H9 (cell line): ENCODE measurements at regions not wholly inside any gene's neighbourhood (a gene's known extent, or its start where the extent isn't known, plus 50 kb on each side); places are given as distances from the start of the nearest gene placed in this dataset.

Source experiments
- DNase-seq: peaks from one replicate; pipeline ENCODE4 v3.0.0-alpha.2; 2017
- H2AFZ ChIP-seq: one replicate; pipeline ENCODE4 v1.6.1; 2013; ENCODE audit warnings: mild to moderate bottlenecking, low read length, control low read depth, moderate library complexity
- H2AK5ac ChIP-seq: 2 replicates; pipeline ENCODE4 v1.6.1; 2013; ENCODE audit warnings: low read length, control low read depth, mixed read lengths; ENCODE audit not compliant: insufficient read length
- H2BK120ac ChIP-seq: one replicate; pipeline ENCODE4 v1.6.1; 2013; ENCODE audit warnings: low read depth, mild to moderate bottlenecking, low read length, control low read depth, inconsistent platforms; ENCODE audit not compliant: poor library complexity, severe bottlenecking
- H2BK12ac ChIP-seq: 2 replicates; pipeline ENCODE4 v1.6.1; 2013; ENCODE audit warnings: low read length, control low read depth, mixed read lengths, low read depth; ENCODE audit not compliant: insufficient read length
- H2BK15ac ChIP-seq: 2 replicates; pipeline ENCODE4 v1.6.1; 2013; ENCODE audit warnings: low read depth, low read length, control low read depth
- H2BK20ac ChIP-seq: one replicate; pipeline ENCODE4 v1.6.1; 2013; ENCODE audit warnings: low read depth, mild to moderate bottlenecking, low read length, control low read depth, inconsistent platforms; ENCODE audit not compliant: poor library complexity, severe bottlenecking
- H2BK5ac ChIP-seq: 2 replicates; pipeline ENCODE4 v1.6.1; 2013; ENCODE audit warnings: low read length, control low read depth, mixed read lengths; ENCODE audit not compliant: insufficient read length
- H3K14ac ChIP-seq: 2 replicates; pipeline ENCODE4 v1.6.1; 2013; ENCODE audit warnings: low read length, control low read depth; ENCODE audit not compliant: insufficient read depth
- H3K18ac ChIP-seq: 2 replicates; pipeline ENCODE4 v1.6.1; 2013; ENCODE audit warnings: low read depth, mild to moderate bottlenecking, mixed read lengths, low read length, control low read depth; ENCODE audit not compliant: insufficient read length
- H3K23ac ChIP-seq: 2 replicates; pipeline ENCODE4 v1.6.1; 2013; ENCODE audit warnings: low read length, control low read depth, mixed read lengths, low read depth; ENCODE audit not compliant: insufficient read length
- H3K23me2 ChIP-seq: 2 replicates; pipeline ENCODE4 v1.6.1; 2013; ENCODE audit warnings: low read depth, mild to moderate bottlenecking, mixed read lengths, low read length, control low read depth; ENCODE audit not compliant: insufficient read length, poor library complexity, severe bottlenecking
- H3K27ac ChIP-seq: 2 replicates; pipeline ENCODE4 v1.5.1; 2013; ENCODE audit warnings: low read length, control low read depth, mixed read lengths, low read depth; ENCODE audit not compliant: insufficient read length
- H3K27me3 ChIP-seq: 2 replicates; pipeline ENCODE4 v1.6.1; 2013; ENCODE audit warnings: low read length, control low read depth, inconsistent platforms; ENCODE audit not compliant: insufficient read depth
- H3K4ac ChIP-seq: 2 replicates; pipeline ENCODE4 v1.6.1; 2013; ENCODE audit warnings: low read depth, mild to moderate bottlenecking, control low read depth, inconsistent platforms, low read length, moderate library complexity
- H3K4me1 ChIP-seq: 2 replicates; pipeline ENCODE4 v1.6.1; 2013; ENCODE audit warnings: low read length, control low read depth, inconsistent platforms; ENCODE audit not compliant: insufficient read depth
- H3K4me2 ChIP-seq: 2 replicates; pipeline ENCODE4 v1.6.1; 2013; ENCODE audit warnings: low read length, control low read depth, mixed read lengths; ENCODE audit not compliant: insufficient read length, insufficient read depth
- H3K56ac ChIP-seq: 2 replicates; pipeline ENCODE4 v1.6.1; 2013; ENCODE audit warnings: low read depth, mild to moderate bottlenecking, mixed read lengths, low read length, control low read depth; ENCODE audit not compliant: insufficient read length
- H3K79me1 ChIP-seq: 2 replicates; pipeline ENCODE4 v1.6.1; 2013; ENCODE audit warnings: low read depth, mild to moderate bottlenecking, moderate library complexity, low read length, control low read depth, inconsistent platforms; ENCODE audit not compliant: insufficient read depth, poor library complexity, severe bottlenecking
- H3K79me2 ChIP-seq: 2 replicates; pipeline ENCODE4 v1.6.1; 2013; ENCODE audit warnings: low read length, control low read depth, inconsistent platforms; ENCODE audit not compliant: insufficient read depth
- H3K9ac ChIP-seq: 2 replicates; pipeline ENCODE4 v1.6.1; 2013; ENCODE audit warnings: low read length, control low read depth, mixed read lengths; ENCODE audit not compliant: insufficient read length; ENCODE audit errors: extremely low read depth
- H3K9me3 ChIP-seq: one replicate; pipeline ENCODE4 v1.6.1; 2013; ENCODE audit warnings: low read depth, low read length, inconsistent platforms; ENCODE audit not compliant: control insufficient read depth
- H3T11ph ChIP-seq: one replicate; pipeline ENCODE4 v1.6.1; 2013; ENCODE audit warnings: mild to moderate bottlenecking, low read length, control low read depth, inconsistent platforms
- H4K20me1 ChIP-seq: one replicate; pipeline ENCODE4 v1.6.1; 2013; ENCODE audit not compliant: control insufficient read depth, insufficient read length, insufficient read depth
- H4K5ac ChIP-seq: 2 replicates; pipeline ENCODE4 v1.6.1; 2013; ENCODE audit warnings: low read depth, mild to moderate bottlenecking, mixed read lengths, low read length, control low read depth; ENCODE audit not compliant: insufficient read length
- H4K8ac ChIP-seq: replicated peaks from 2 replicates; pipeline ENCODE4 v1.6.1; 2013; ENCODE audit warnings: low read length, control low read depth, mixed read lengths, low read depth; ENCODE audit not compliant: insufficient read length
- H4K91ac ChIP-seq: 2 replicates; pipeline ENCODE4 v1.6.1; 2013; ENCODE audit warnings: low read depth, mild to moderate bottlenecking, moderate library complexity, mixed read lengths, low read length, control low read depth; ENCODE audit not compliant: insufficient read length
- H3K27ac Mint-ChIP-seq, 3 experiments: 2 replicates in 2 of 3; 3 replicates in 1 of 3; pipeline ENCODE4 v1.8.0; 2020 to 2021; ENCODE audit warnings: mixed read lengths in 3 of 3, mild to moderate bottlenecking in 1 of 3, moderate library complexity in 1 of 3
- H3K27me3 Mint-ChIP-seq: 2 replicates; pipeline ENCODE4 v1.8.0; 2021; ENCODE audit warnings: low read depth, mild to moderate bottlenecking, moderate library complexity, mixed read lengths
- H3K36me3 Mint-ChIP-seq, 3 experiments: 2 replicates in 2 of 3; 3 replicates in 1 of 3; pipeline ENCODE4 v1.8.0; 2020 to 2021; ENCODE audit warnings: low read depth in 3 of 3, mixed read lengths in 3 of 3; ENCODE audit not compliant: insufficient read depth in 1 of 3
- H3K4me1 Mint-ChIP-seq, 2 experiments: 2 replicates each; pipeline ENCODE4 v1.8.0; 2020; ENCODE audit warnings: mixed read lengths in 2 of 2
- H3K4me3 Mint-ChIP-seq, 2 experiments: 2 replicates in 1 of 2; 3 replicates in 1 of 2; pipeline ENCODE4 v1.8.0; 2020 to 2021; ENCODE audit warnings: mild to moderate bottlenecking in 2 of 2, mixed read lengths in 2 of 2, moderate library complexity in 1 of 2
- H3K9me3 Mint-ChIP-seq, 2 experiments: 2 replicates in 1 of 2; 3 replicates in 1 of 2; pipeline ENCODE4 v1.8.0; 2020; ENCODE audit warnings: mild to moderate bottlenecking in 2 of 2, mixed read lengths in 2 of 2, moderate library complexity in 1 of 2
- CTCF ChIP-seq: fragments of 200-600 bp; sonication (generic); conservative IDR thresholded peaks from 3 replicates; pipeline ENCODE4 v1.8.0; 2021; ENCODE audit warnings: antibody characterized with exemption, mild to moderate bottlenecking
- WGBS: extraction: QIAGEN DNeasy Blood & Tissue Kit; methylation state at CpG from one replicate; pipeline ENCODE4 v1.1.7; 2013; ENCODE audit warnings: missing lambda C conversion rate, low lambda C conversion rate, mixed read lengths; ENCODE audit not compliant: insufficient read length; ENCODE audit errors: extremely low coverage; 5-methylcytosine and 5-hydroxymethylcytosine counted together

- H4K20me1 ChIP-seq, result no peaks in the 10 kb centered on the region
- H3K23me2 ChIP-seq, result no peaks in the 10 kb centered on the region
- no peak overlapping the region for H2BK12ac ChIP-seq
- no peak overlapping the region; the same call in 1 of the 2 replicates for H3K14ac ChIP-seq
- no peak overlapping the region for H4K91ac ChIP-seq
- Mint-ChIP-seq H3K9me3 (peaks cover 15 to 19% of the 10 kb centered on the region in 2 experiments; a peak in 4 of 5 replicates), H3K27me3 (peaks cover 20% of the 10 kb centered on the region), H3K4me1 (peaks cover 24 to 26% of the 10 kb centered on the region in 2 experiments), H3K36me3 (peaks cover 13 to 23% (median 14%) of the 10 kb centered on the region in 3 experiments), H3K4me3 (no peak overlapping the region), H3K27ac (no peak overlapping the region)
- H3K27me3 ChIP-seq, result no peaks in the 10 kb centered on the region
- no peak for TF ChIP-seq CTCF
- no peak overlapping the region for H3K56ac ChIP-seq
- H4K5ac ChIP-seq, result no peak overlapping the region
- no peak overlapping the region for H3K4me2 ChIP-seq
- H3K79me1 ChIP-seq, result no peaks in the 10 kb centered on the region
- no peak overlapping the region for H2BK5ac ChIP-seq
- H3K4me1 ChIP-seq, result peaks cover 2% of the 10 kb centered on the region; the same call in 1 of the 2 replicates
- no peaks in the 10 kb centered on the region for H3K9me3 ChIP-seq
- no peak overlapping the region for H3T11ph ChIP-seq
- no peak overlapping the region for H2AFZ ChIP-seq
- H2AK5ac ChIP-seq, result no peak overlapping the region
- no peak for DNase-seq
- no peak overlapping the region for H2BK15ac ChIP-seq
- H3K9ac ChIP-seq, result no peak overlapping the region
- H3K27ac ChIP-seq, result no peak overlapping the region
- H2BK20ac ChIP-seq, result no peak overlapping the region
- no peak overlapping the region for H4K8ac ChIP-seq
- H3K23ac ChIP-seq, result no peak overlapping the region
- no peak overlapping the region for H3K4ac ChIP-seq
- H3K79me2 ChIP-seq, result no peaks in the 10 kb centered on the region
- H2BK120ac ChIP-seq, result no peak overlapping the region
- no CpG with 5 or more reads among the region's 9 CpGs for WGBS
- H3K18ac ChIP-seq, result no peak overlapping the region
Measured at GRCh38 chr6:98529364-98529763, 305.0 kb upstream of the POU3F2 start.
